ENCODE measurements at regions not wholly inside any gene's neighbourhood (a gene's known extent, or its start where the extent isn't known, plus 50 kb on each side); places are given as distances from the start of the nearest gene placed in this dataset.

DNA sequence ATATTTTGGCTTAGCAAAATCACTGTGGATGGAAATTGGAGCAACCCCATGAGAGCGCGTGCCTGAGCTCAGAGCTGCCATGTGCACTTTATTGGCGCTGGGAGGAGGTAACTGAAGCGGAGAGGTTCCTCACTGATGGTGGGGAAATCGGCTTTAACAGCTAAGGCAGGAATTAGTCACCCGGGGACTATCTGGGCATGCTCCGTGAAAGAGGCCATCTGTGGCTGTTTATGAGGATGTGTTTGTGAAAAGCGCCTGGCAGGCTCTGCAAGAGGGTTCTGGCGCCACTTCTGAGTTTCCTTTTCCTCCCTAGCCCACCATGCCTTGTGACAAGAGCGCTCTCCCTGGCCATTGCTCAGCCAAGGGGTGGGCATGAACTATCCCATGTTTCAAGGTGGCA, 815.6 kb downstream of the UQCRFS1 start:
- H3K27ac ChIP-seq (replicated peaks), result no peak overlapping the region
- H3K9me3 ChIP-seq (replicated peaks), result no peaks in the 10 kb centered on the region
- H3K27me3 ChIP-seq (ENCODE audit: low read depth), result peaks cover 54% of the 10 kb centered on the region
- TF ChIP-seq, protein P1, sequence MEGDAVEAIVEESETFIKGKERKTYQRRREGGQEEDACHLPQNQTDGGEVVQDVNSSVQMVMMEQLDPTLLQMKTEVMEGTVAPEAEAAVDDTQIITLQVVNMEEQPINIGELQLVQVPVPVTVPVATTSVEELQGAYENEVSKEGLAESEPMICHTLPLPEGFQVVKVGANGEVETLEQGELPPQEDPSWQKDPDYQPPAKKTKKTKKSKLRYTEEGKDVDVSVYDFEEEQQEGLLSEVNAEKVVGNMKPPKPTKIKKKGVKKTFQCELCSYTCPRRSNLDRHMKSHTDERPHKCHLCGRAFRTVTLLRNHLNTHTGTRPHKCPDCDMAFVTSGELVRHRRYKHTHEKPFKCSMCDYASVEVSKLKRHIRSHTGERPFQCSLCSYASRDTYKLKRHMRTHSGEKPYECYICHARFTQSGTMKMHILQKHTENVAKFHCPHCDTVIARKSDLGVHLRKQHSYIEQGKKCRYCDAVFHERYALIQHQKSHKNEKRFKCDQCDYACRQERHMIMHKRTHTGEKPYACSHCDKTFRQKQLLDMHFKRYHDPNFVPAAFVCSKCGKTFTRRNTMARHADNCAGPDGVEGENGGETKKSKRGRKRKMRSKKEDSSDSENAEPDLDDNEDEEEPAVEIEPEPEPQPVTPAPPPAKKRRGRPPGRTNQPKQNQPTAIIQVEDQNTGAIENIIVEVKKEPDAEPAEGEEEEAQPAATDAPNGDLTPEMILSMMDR (IDR thresholded peaks at IDR 0.05; ENCODE audit: borderline replicate concordance), result no peak
- no peaks in the 10 kb centered on the region for H3K36me3 ChIP-seq
- intact Hi-C loops (cut with micrococcal nuclease), result no loop called here
- no peak overlapping the region for H3K4me3 ChIP-seq
- no peaks in the 10 kb centered on the region for H3K4me1 ChIP-seq
- DNase-seq, result no peak

DNA sequence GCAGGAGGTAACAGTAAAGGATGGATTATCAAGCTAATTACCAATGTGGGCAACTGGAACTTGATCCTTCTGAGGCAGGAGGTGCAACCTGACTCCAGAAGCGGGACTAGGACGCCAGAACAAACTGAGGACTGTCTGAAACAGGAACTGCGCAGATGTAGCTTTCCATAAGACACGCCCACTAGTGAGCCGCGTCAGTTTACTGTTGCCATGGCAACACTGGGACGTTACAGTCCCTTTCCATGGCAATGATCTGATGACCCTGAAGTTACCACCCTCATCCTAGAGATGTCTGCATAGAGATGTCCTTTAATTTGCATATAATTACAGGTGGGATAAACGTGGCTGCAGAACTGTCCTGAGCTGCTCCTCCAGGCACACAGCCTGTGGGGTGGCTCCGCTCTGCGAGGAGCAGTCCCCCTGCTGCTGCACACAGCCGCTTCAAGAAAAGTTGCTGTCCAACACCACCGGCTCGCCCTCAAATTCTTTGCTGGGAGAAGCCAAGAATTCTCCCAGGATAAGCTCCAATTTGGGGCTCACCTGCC, 816.6 kb downstream of the UQCRFS1 start:
- no peak for DNase-seq
- TF ChIP-seq, protein P1 (IDR thresholded peaks at IDR 0.05; ENCODE audit: borderline replicate concordance), result no peak

DNA sequence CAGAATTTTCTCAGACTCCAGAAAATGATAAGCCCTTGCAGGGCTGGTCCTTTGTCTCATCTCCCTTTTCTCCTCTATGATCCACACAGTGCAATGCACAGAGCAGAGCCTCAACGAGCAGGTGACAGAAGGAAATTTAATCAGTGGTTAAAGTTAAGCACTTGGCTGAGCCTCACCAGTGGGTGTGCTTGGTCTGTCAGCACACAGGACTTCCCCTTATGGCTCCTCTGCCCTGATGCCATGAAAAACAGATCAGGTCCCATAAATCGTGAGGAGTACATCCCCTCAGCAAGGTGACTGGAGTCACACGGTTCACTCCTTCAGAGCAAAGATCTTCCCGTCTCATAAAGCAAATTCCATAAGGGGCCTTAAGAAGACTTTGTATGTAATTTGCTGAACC, 818.2 kb downstream of the UQCRFS1 start:
- intact Hi-C loops (cut with micrococcal nuclease), result no loop called here
- TF ChIP-seq, protein P1 (IDR thresholded peaks at IDR 0.05; ENCODE audit: borderline replicate concordance), result no peak
- Histone ChIP-seq H3K27me3 (ENCODE audit: low read depth) (peaks cover 42% of the 10 kb centered on the region), H3K4me3 (no peak overlapping the region), H3K9me3 (replicated peaks) (no peaks in the 10 kb centered on the region), H3K4me1 (no peaks in the 10 kb centered on the region), H3K36me3 (no peaks in the 10 kb centered on the region), H3K27ac (replicated peaks) (no peak overlapping the region)
- DNase-seq, result no peak

More for the DNA sequence above, 816.6 kb downstream of the UQCRFS1 start:
- Histone ChIP-seq H3K27me3 (ENCODE audit: low read depth) (peaks cover 56% of the 10 kb centered on the region), H3K27ac (replicated peaks) (no peak overlapping the region), H3K4me1 (no peaks in the 10 kb centered on the region), H3K9me3 (replicated peaks) (no peaks in the 10 kb centered on the region), H3K4me3 (no peak overlapping the region), H3K36me3 (no peaks in the 10 kb centered on the region)
- intact Hi-C loops (cut with micrococcal nuclease), result no loop called here

DNA sequence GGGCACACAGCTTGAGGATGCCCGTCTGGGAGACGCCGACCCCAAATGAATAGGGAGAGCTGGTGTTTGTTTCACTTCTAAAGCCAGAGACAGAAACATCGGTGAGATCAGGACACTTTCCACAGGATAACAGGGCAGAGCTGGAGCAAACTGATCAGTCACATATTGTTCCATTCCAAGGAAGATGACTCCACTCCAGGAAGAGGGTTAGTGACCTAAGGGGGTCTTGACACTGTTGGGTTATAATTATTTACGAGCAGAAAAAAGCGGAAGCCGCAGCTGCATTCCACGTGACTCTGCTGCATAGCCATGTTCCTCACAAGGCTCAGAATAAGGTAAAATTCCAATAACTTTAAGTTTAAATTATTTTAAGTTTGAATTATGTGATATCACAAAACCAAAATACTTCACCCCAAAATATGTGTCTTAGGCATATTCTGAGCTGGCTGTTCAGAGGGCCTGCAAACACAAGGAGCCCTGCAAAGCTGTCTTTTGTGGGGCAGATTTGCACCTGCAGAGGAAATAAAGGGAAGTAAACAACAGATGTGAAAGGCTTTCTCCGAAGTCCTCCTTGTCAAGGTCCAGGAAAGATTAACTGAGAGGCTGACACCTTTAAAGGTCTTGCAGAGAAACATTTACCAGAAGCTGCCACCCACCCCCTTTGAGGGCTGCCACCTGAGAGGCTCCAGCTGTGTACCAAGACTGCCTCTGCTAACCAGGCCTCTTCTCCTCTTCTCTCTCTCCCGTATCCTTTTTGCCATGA, 819.2 kb downstream of the UQCRFS1 start:
- no peak overlapping the region for H3K27ac ChIP-seq (replicated peaks)
- H3K36me3 ChIP-seq, result no peaks in the 10 kb centered on the region
- TF ChIP-seq, protein P1 (IDR thresholded peaks at IDR 0.05; ENCODE audit: borderline replicate concordance), result no peak
- no peaks in the 10 kb centered on the region for H3K9me3 ChIP-seq (replicated peaks)
- H3K4me1 ChIP-seq, result no peaks in the 10 kb centered on the region
- H3K27me3 ChIP-seq (ENCODE audit: low read depth), result peaks cover 42% of the 10 kb centered on the region
- no peak overlapping the region for H3K4me3 ChIP-seq
- no peak for DNase-seq
- intact Hi-C loops (cut with micrococcal nuclease), result no loop called here

DNA sequence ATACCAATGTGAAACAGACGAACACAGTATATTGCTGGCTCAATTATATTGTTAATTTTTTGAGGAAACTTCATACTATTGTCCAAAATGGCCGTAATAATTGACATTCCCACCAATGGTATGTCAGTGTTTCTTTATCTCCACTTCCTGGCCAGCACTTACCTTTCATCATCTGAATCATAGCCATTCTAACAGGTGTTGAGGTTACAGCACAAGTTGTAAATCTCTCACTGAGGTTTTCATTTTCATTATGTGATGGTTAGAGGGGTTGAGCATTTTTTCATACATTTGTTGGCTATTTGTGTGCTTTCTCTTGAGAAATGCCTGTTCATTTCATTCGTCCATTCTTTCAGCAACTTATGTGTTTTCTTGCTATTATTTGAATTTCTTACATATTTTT, 824.0 kb downstream of the UQCRFS1 start:
- Histone ChIP-seq H3K9me3 (replicated peaks) (no peaks in the 10 kb centered on the region), H3K4me3 (no peak overlapping the region), H3K27ac (replicated peaks) (no peak overlapping the region), H3K27me3 (ENCODE audit: low read depth) (peaks cover 12% of the 10 kb centered on the region), H3K36me3 (no peaks in the 10 kb centered on the region), H3K4me1 (no peaks in the 10 kb centered on the region)
- TF ChIP-seq, protein P1 (IDR thresholded peaks at IDR 0.05; ENCODE audit: borderline replicate concordance), result no peak
- no peak for DNase-seq
- intact Hi-C loops (cut with micrococcal nuclease), result no loop called here

All from left ventricle myocardium inferior (tissue), 1 donor.